Bone marrow (tissue), 2 donors: ENCODE measurements at regions not wholly inside any gene's neighbourhood (a gene's known extent, or its start where the extent isn't known, plus 50 kb on each side); places are given as distances from the start of the nearest gene placed in this dataset.
"Not testable (repeated sequence)": the region's sequence is repeated elsewhere in the genome, so short reads cannot be mapped to it uniquely, and the experiment has no call there.

Experiments used
- DNase-seq, 2 donors: peaks; one replicate each; lab custom pipeline; 2025; lab: John Stamatoyannopoulos, UW

DNA sequence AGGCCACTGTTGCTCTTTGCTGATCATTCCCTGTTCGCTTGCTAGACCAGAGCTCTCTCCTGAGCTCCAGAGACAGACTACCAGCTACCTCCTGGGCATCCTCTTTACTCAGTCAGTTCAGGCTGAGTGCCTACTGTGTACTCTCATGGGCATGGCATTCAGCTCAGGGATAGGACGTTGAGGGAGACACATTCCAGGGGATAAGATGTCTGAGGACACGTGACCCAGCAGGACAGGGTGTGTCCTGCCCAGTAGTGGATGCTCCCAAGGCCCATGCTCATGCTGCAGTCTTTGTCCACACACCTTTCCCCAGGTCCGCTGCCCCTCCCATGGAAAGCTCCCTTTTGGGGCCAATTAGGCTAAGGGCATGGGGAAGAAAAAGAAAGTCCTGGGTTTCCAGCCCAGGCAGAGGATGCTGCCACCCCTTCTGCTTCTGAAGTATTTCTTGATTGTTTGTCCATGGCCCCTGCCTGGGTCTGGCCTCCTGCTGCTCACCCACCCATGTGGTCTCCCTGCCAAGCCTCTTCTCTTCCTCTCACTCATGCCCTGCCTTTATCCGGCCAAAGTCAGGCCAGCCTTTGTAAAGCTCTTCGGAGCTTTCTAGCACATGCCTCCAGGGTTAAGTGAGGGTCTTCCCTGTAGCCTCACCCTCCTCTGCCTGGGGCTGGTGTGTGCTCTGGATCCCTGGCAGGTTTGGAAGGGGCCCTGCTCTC, 60.5 kb upstream of the PITX1 start:
- no peak for DNase-seq

- DNase-seq = not testable (repeated sequence)
These were observed 59.5 kb upstream of the PITX1 start for GRCh38 chr5:135093483-135093882.

- DNase-seq = no peak
These were observed 58.4 kb upstream of the PITX1 start for GRCh38 chr5:135092476-135092875.

DNA sequence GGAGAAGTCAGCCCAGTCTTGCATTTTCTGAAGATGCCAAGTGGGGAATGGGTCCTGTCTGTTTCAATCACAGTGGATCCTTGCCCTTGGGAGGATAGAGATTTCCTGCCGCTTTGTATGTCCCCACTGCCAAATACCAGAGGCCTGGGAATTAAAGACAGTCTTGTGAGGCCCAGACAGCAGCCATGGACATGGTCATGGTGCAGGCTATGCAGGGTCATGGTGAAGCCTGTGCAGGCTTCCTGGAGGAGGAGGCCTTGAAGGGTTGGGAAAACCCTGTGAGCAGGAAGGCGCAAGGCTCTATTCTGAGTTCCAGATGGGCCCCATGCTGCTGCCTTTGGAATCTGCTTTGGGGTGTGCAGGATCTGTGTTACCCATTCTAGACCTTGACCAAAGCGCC, 57.3 kb upstream of the PITX1 start:
- DNase-seq = no peak

GRCh38 chr5:135089912-135090311, 55.9 kb upstream of the PITX1 start:
- no peak for DNase-seq

DNA sequence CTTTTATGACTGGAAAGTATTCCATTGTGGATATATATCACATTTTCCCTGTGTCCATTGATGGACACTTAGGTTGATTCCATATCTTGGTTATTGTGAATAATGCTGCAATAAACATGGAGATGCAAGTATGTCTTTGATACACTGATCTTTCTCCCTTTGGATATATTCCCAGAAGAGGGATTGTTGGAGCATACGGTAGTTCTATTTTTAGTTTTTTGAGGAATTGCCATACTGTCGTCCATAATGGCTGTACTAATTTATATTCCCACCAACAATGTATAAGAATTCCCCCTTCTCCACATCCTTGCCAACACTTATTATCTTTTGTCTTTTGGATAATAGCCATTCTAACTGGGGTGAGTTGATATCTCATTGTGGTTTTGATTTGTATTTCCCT, 54.9 kb upstream of the PITX1 start:
- DNase-seq = no peak

- DNase-seq = no peak
These were observed 53.9 kb upstream of the PITX1 start for GRCh38 chr5:135087950-135088349.

DNA sequence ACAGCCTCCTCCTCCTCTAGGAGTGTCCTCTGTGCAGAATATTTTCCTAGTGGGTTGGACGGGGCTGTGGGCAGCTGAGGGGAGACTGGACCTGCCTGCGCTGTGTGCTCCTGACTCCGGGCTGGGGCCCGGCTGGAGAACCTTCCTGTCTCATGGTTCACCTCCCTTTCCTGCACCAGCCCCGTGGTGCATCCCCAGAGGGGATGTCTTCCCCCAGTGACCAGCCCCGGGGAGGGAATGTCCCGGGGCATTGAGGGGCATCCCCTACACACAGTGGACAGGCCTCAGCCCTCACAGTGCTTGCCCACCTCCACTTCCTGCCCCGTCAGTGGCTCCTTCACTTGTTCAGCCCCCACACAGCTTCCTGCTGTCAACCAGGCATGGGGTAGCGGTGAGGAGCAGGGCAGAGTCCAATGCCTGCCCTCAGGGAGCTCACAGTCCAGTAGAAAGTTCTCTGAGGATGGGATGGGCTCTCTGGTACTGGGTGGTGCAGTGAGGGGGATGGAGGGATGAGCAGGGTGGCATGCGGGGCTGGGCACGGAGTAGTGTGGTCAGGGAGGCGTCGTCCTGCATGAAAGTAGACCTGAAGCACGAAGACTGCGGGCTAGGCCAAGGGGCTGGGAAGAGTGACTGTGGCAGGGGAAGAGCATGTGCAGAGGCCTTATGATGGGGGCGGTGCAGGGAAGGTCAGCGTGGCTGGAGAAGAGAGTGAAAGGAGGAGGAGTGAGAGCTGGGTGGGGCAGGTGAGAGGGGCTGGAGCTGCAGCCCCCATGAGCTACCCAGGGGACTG, 52.1 kb upstream of the PITX1 start:
- no peak for DNase-seq

- no peak for DNase-seq
These were observed 51.3 kb upstream of the PITX1 start for GRCh38 chr5:135085133-135085935.
